GM19467 (cell line): ENCODE measurements at regions not wholly inside any gene's neighbourhood (a gene's known extent, or its start where the extent isn't known, plus 50 kb on each side); places are given as distances from the start of the nearest gene placed in this dataset.
A peak's percentile ranks its signal among the peaks of the same experiment; 100 is the strongest.

Experiments
- ATAC-seq: cut with Tn5 transposase; IDR thresholded peaks from one replicate; pipeline ENCODE4 v1.9.1; 2021; ENCODE audit warnings: mild to moderate bottlenecking, moderate library complexity; ENCODE audit not compliant: unreplicated experiment

GRCh38 chr12:58131986-58132755 is 190.8 kb downstream of the ATP23 start:
- no peak for ATAC-seq

DNA sequence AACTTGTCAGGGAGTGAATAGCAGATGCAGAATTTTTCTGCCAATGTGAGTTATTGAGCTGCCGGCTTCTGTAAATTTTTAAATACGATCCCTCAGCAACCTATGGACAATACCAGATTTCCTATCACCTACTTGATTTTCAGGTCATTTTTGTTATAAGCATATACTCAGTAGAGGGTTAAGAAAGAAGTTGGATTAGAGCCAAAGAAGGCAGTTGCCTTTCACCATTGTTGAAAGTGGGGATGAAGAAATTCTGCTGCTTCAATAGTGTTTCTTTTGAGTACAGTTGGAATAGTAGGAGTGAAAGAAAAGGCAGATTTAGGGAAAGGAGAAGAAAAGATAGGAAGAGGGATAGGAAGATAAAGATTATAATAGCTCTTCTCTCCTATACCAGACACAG is 197.1 kb downstream of the ATP23 start:
- no peak for ATAC-seq

DNA sequence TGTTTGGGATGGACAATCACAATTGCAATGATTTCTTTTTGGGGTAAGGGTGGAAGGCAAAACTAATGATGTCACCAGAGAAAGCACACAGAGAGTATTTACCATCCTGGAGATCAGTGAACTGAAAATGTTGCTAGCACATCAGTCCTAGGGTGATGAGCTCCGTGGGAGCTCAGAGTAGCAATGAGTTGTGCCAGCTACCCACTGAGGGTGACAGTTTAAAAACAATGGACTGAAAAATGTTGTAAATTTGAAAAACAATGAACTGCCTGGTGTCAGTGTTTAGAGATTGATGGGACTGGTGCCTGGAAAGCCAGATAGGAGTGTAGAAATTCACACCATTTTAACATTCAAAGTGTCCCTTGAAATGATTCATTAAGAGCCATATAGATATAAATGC is 198.5 kb downstream of the ATP23 start:
- no peak for ATAC-seq

- no peak for ATAC-seq
Measured at GRCh38 chr12:58140395-58140794, 199.0 kb downstream of the ATP23 start.

DNA sequence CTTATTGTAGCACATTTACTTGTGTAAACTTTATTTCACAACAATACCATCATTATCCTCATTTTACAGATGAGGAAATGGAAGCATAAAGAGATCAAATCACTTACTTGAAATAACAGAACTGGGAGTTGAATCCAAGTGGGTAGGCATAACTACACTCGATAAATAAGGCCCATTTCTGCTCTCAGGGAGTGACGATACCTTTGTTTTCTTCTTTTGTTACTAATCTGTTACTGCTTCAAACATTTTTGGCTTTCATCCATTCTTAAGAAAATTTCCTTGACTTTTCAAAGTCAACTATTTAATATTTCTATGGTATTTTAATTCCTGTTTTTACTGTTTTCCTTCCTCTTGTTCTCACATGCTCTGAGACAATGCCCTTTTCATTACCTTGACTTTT is 201.6 kb downstream of the ATP23 start:
- ATAC-seq, result no peak

- ATAC-seq, result no peak
Measured at GRCh38 chr12:58143498-58143995, 202.2 kb downstream of the ATP23 start.

GRCh38 chr12:58148405-58148804 is 207.0 kb downstream of the ATP23 start:
- no peak for ATAC-seq

DNA sequence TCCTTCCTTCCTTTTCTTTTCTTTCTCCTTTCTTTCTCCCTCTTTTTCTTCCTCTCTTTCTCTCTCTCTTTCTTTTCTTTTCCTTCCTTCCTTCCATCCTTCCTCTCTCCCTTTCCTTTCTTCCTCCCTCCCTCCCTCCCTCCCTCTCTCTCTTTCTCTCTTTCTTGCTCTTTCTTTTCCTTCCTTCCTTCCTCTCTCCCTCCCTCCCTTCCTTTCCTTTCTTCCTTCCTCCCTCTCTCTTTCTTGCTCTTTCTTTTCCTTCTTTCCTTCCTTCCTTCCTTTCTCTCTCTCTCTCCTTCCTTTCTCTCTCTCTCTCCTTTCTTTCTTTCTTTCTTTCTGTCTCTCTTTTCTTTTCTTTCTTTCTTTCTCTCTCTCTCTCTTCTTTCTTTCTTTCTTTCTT is 207.6 kb downstream of the ATP23 start:
- ATAC-seq, result no peak

GRCh38 chr12:58154359-58154758 is 213.0 kb downstream of the ATP23 start:
- ATAC-seq, result no peak

DNA sequence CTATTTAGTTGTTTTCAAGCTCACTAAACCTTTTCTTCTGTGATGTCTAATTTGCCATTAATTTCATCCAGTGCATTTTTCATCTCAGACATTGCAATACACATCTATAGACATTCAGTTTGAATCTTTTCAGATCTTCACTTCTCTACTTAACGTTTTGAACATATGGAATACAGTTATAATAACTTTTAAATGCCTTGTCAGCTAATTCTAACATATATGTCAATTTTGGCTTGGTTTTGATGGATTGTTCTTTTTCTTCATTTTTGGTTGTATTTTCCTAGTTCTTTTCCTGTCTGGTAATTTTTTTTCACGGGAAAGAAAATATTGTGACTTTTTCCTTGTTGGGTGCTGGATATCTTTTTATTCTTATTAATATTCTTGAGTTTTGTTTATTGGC is 215.3 kb downstream of the ATP23 start:
- no peak for ATAC-seq

DNA sequence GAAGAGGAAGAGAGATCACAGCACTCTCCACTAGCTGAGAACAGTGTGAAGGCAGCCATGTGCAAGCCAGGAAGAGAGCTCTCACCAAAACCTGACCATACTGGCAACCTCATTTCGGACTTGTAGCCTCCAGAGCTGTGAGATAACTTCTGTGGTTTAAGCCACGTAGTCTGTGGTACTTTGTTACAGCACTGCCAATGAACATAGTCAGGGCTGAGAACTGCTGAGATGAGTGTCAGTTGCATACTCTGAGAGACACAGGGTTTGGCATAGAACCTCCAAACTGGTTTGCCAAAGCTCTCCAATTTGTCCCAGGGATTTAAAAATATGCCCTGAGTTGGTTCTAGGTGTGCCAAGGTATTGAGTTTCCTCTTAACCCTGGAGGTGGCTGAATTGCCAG is 218.6 kb downstream of the ATP23 start:
- no peak for ATAC-seq

DNA sequence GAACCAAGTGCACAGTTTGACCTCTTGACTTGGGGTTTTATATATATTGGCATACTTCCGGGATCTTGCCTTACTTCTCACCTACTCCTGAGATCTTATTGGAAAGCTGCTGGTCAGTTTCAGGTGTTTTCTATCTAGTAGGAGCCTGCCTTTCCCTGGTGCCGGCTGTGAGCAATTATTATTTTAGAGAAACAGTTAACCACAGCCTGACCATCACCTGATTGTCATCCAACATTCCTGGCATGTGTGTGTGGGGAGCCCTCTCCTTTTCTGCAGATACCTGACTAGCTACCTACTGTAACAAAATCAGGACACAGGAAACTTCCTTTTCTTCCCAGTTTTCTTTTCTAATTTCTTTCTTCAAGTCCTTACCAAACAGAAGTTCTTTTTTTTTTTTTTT is 220.4 kb downstream of the ATP23 start:
- no peak for ATAC-seq

GRCh38 chr12:58163021-58163420 is 221.7 kb downstream of the ATP23 start:
- no peak for ATAC-seq

DNA sequence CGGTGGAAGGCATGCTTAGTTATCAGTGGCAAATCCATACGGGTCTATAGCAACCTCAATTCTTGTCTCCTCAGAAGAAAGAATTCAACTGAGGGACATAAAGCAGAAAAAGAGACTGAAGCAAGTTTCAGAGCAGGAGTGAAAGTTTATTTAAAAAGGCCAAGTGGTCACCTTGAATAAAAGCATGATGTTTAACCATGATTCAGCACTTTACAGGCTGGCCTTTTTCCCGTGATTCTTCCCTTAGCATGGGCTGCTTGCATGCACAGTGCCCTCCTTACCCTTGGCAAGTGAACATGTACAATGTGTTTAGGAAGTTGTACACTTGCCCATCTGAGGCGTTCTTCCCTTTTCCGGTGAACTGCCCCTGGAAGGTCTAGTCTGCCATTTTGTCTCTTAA is 225.3 kb downstream of the ATP23 start:
- no peak for ATAC-seq

DNA sequence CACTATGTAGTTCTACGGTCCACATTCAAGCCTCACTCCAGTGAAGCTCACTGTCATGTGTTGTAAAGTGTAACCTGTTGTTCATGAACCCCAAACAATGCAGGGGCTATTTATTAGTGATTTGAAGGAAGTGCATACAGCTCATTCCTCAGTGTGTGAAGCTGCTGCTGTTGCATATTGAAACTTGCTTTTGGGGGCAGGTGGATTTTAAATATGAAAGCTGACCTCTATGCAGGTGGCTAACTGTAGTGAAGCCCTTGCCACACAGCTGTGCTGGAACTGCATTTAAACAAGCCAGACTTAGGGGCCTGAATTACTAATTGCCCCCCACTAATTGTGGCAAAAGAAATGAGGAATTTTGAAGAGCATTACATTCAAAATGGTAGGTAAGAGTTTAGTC is 226.3 kb downstream of the ATP23 start:
- no peak for ATAC-seq

- no peak for ATAC-seq
Measured at GRCh38 chr12:58169826-58170225, 228.5 kb downstream of the ATP23 start.

DNA sequence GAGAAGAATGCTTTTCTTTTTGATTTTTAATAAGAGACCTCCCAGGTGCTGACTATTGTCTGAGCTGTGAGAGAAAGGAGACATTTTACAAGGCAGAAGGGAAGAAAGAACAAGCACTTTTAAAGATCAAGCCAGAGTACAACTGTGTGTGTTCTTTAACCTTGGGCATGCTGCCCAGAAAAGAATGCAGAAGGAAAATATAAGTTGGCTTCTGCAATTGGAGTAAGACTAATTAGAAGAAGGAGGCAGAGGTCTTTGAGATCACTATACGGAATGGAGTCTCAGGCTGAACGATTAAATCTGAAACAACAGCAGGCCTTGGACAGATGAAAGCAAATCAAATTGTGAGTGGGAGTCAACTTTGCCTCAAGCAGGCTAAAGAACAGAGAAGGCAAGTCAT is 230.5 kb downstream of the ATP23 start:
- ATAC-seq, result no peak

DNA sequence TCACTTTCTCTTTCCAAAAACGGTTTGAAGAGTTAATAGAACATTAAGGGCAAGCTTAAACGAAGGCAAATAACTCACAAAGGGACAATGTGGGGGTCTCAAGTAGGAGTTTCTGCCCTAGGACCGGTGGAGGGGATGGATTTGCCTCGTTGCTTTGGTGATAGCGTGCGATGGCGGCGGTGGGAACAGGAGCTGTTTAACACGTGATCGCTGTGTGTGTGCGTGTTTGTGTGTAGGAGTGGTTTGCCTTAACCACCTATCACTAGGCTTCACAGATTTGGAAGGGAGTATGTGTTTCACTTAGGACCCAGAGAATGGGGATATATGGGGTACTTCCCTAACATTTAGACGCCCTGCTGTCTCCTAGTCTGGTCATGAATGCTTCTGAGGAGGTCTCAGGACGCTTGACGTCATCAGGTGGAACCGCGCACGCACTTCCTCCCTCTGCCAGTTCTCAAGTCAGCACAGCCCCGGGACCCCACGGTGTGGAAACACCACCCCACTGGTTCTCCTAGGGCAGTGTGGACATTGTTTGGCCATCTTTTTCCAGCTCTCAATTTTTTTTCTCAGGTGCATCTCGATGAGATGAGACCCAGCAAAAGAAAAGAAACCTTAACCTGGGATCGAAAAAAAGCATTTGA is 231.2 kb downstream of the ATP23 start:
- ATAC-seq, result no peak

DNA sequence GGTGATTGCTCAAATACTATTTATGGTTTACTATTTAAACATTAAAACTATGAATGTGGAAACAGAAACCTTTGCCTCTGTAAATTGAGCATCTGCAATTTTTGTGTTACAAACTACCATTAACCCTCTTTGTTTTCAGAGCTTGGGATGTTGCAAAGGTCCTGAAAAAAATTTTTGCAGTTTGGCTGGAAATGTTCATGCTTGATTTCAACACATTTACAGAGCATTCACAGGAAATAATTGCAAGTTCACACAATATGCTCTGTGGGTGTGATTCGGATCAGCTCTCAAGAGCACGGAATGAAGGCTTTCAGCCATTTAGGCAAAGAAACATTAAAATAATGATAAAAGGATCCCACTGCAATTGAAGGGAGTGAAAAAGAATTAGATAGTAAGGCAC is 232.9 kb downstream of the ATP23 start:
- ATAC-seq, result no peak

DNA sequence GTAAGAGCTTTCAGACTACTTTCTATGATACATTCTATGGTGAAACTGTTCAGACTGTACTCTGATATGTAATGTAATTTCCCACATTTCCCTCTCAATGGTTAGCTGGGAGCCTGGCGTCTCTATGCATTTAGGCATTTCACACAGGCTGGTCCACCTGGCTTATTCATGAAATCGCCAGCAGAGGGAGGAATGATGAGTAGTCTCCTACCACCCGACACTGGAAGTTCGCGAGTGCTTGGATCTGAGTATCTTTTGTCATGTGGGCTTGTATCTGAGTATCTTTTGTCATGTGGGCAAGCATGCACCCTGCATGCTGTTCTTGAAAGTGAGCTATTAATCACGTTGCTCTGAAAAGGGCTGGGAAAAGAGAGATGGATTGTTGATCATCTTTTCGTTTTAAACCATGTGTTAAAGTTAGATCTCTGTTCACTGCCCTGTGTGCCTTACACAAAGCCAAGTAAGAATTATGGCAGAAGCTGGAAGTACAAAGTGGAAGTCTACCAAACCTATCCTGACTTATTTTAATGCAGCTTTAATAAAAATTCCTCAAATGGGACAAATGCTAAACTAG is 235.0 kb downstream of the ATP23 start:
- peak; percentile 79 for ATAC-seq

DNA sequence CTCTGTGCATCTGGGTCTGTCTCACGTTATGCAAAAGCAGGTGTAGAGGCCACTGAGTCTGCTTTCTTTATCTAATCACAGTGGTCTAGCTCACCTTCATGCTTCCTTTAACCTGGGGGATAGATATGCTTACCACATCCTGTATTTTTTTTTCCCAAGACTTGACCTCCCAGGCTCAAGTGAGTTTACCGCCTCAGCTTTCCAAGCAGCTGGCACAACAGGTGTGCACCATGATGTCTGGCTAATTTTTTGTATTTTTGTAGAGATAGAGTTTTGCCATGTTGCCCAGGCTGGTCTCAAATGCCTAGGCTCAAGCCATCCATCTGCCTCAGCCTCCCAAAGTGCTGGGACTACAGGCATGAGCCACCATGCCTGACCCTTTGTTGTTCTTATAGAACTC is 236.0 kb downstream of the ATP23 start:
- ATAC-seq, result no peak

GRCh38 chr12:58184212-58184611 is 242.8 kb downstream of the ATP23 start:
- no peak for ATAC-seq
